MM.1S (cell line): ENCODE measurements at regions not wholly inside any gene's neighbourhood (a gene's known extent, or its start where the extent isn't known, plus 50 kb on each side); places are given as distances from the start of the nearest gene placed in this dataset.

Source experiments
- DNase-seq: peaks from one replicate; pipeline ENCODE4 v3.0.0-alpha.2; 2015
- H2AFZ ChIP-seq: fragments of 300-600 bp; sonication (generic); 2 replicates; pipeline ENCODE4 v1.6.0; 2016; ENCODE audit warnings: antibody characterized with exemption, low read length
- H3F3A ChIP-seq: fragments of 300-600 bp; sonication (generic); 2 replicates; pipeline ENCODE4 v1.6.1; 2016; ENCODE audit warnings: mild to moderate bottlenecking, antibody characterized with exemption, low read length, moderate library complexity, mixed read lengths; ENCODE audit not compliant: insufficient read depth
- H3K27ac ChIP-seq: fragments of 300-600 bp; sonication (generic); 2 replicates; pipeline ENCODE4 v1.5.1; 2016; ENCODE audit warnings: mild to moderate bottlenecking, low read length
- H3K27me3 ChIP-seq: fragments of 300-600 bp; sonication (generic); replicated peaks from 2 replicates; pipeline ENCODE4 v1.6.0; 2016; ENCODE audit warnings: low read length; ENCODE audit not compliant: insufficient read depth
- H3K36me3 ChIP-seq: fragments of 300-600 bp; sonication (generic); replicated peaks from 2 replicates; pipeline ENCODE4 v1.6.1; 2016; ENCODE audit warnings: mild to moderate bottlenecking, low read length, mixed read lengths; ENCODE audit not compliant: insufficient read depth
- H3K4me1 ChIP-seq: fragments of 300-600 bp; sonication (generic); 2 replicates; pipeline ENCODE4 v1.6.1; 2016; ENCODE audit warnings: low read length, mixed read lengths
- H3K4me2 ChIP-seq: fragments of 300-600 bp; sonication (generic); 2 replicates; pipeline ENCODE4 v1.6.0; 2016; ENCODE audit warnings: low read depth, low read length
- H3K4me3 ChIP-seq: fragments of 300-600 bp; sonication (generic); 2 replicates; pipeline ENCODE4 v1.5.1; 2016; ENCODE audit warnings: low read length, mixed read lengths
- H3K79me2 ChIP-seq: fragments of 300-600 bp; sonication (generic); 2 replicates; pipeline ENCODE4 v1.6.1; 2016; ENCODE audit warnings: mixed run types, low read length, mixed read lengths
- H3K9ac ChIP-seq: fragments of 300-600 bp; sonication (generic); 2 replicates; pipeline ENCODE4 v1.6.1; 2016; ENCODE audit warnings: low read length, mixed read lengths
- H3K9me2 ChIP-seq: fragments of 300-600 bp; sonication (generic); replicated peaks from 2 replicates; pipeline ENCODE4 v1.6.1; 2016; ENCODE audit warnings: mild to moderate bottlenecking, low read length, mixed read lengths; ENCODE audit not compliant: insufficient read depth
- H3K9me3 ChIP-seq: fragments of 300-600 bp; sonication (generic); replicated peaks from 2 replicates; pipeline ENCODE4 v1.6.1; 2016; ENCODE audit warnings: mild to moderate bottlenecking, low read length, mixed read lengths; ENCODE audit not compliant: insufficient read depth
- H4K20me1 ChIP-seq: fragments of 300-600 bp; sonication (generic); 2 replicates; pipeline ENCODE4 v1.6.1; 2016; ENCODE audit warnings: mild to moderate bottlenecking, low read length, moderate library complexity, mixed read lengths; ENCODE audit not compliant: insufficient read depth
- EZH2 ChIP-seq: fragments of 300-600 bp; sonication (generic); optimal IDR thresholded peaks from 2 replicates; pipeline ENCODE3; 2017; ENCODE audit warnings: low read depth, mild to moderate bottlenecking, antibody characterized with exemption, low read length, mixed read lengths
- EZH2phosphoT487 ChIP-seq: fragments of 300-600 bp; sonication (generic); IDR thresholded peaks from 2 replicates; pipeline ENCODE4 v1.6.1; 2018; ENCODE audit warnings: antibody characterized with exemption, low read length
- TF ChIP-seq, protein P1 (sequence below): fragments of 300-600 bp; sonication (generic); IDR thresholded peaks from 2 replicates; pipeline ENCODE4 v1.5.1; 2016; ENCODE audit warnings: antibody characterized with exemption, low read length, mixed read lengths

- Histone ChIP-seq H2AFZ (no peak overlapping the region), H3K9ac (no peak overlapping the region), H3K27me3 (no peaks in the 10 kb centered on the region), H3K79me2 (no peaks in the 10 kb centered on the region), H4K20me1 (no peaks in the 10 kb centered on the region), H3K27ac (no peak overlapping the region), H3F3A (no peaks in the 10 kb centered on the region), H3K9me3 (no peaks in the 10 kb centered on the region), H3K9me2 (no peaks in the 10 kb centered on the region), H3K36me3 (no peaks in the 10 kb centered on the region), H3K4me2 (no peak overlapping the region), H3K4me3 (no peak overlapping the region), H3K4me1 (no peaks in the 10 kb centered on the region)
- DNase-seq, result no peak
- TF ChIP-seq, protein P1, sequence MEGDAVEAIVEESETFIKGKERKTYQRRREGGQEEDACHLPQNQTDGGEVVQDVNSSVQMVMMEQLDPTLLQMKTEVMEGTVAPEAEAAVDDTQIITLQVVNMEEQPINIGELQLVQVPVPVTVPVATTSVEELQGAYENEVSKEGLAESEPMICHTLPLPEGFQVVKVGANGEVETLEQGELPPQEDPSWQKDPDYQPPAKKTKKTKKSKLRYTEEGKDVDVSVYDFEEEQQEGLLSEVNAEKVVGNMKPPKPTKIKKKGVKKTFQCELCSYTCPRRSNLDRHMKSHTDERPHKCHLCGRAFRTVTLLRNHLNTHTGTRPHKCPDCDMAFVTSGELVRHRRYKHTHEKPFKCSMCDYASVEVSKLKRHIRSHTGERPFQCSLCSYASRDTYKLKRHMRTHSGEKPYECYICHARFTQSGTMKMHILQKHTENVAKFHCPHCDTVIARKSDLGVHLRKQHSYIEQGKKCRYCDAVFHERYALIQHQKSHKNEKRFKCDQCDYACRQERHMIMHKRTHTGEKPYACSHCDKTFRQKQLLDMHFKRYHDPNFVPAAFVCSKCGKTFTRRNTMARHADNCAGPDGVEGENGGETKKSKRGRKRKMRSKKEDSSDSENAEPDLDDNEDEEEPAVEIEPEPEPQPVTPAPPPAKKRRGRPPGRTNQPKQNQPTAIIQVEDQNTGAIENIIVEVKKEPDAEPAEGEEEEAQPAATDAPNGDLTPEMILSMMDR, result no peak
- TF ChIP-seq EZH2, result no peak
- TF ChIP-seq EZH2phosphoT487, result no peak
Measured at GRCh38 chr10:3354174-3354900, 181.8 kb upstream of the PITRM1 start.

DNA sequence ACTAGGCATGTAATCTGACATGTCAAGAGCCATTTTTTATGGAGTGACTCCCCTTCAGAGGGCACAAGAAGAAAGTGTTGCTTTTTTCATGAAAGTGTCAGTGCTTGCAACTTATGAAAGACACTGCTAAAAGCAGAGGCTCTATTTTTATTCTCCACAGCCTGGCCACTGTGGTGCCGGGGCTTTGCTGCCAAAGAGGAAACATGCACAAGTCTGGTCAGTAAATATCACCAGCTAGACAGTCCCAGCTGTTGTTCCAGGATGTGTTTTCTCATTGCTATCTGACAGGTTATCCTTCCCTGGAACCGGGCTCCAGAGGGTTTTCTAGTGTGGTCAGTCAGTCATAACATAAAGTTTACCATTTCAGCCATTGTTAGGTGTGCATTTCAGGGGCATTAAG, 180.7 kb upstream of the PITRM1 start:
- no peak overlapping the region for H2AFZ ChIP-seq
- no peak overlapping the region for H3K4me3 ChIP-seq
- H3K9me2 ChIP-seq, result no peaks in the 10 kb centered on the region
- no peaks in the 10 kb centered on the region for H3K4me1 ChIP-seq
- TF ChIP-seq EZH2phosphoT487, result no peak
- no peak for TF ChIP-seq EZH2
- TF ChIP-seq, protein P1, result no peak
- H3K79me2 ChIP-seq, result no peaks in the 10 kb centered on the region
- H3K4me2 ChIP-seq, result no peak overlapping the region
- H3K9me3 ChIP-seq, result no peaks in the 10 kb centered on the region
- H3K27ac ChIP-seq, result no peak overlapping the region
- H3K36me3 ChIP-seq, result no peaks in the 10 kb centered on the region
- no peak overlapping the region for H3K9ac ChIP-seq
- DNase-seq, result no peak
- H4K20me1 ChIP-seq, result no peaks in the 10 kb centered on the region
- no peaks in the 10 kb centered on the region for H3F3A ChIP-seq
- H3K27me3 ChIP-seq, result no peaks in the 10 kb centered on the region

GRCh38 chr10:3350617-3351258, 178.2 kb upstream of the PITRM1 start:
- no peaks in the 10 kb centered on the region for H3K4me1 ChIP-seq
- TF ChIP-seq, protein P1, result no peak
- TF ChIP-seq EZH2 (no peak), EZH2phosphoT487 (no peak)
- no peak overlapping the region for H2AFZ ChIP-seq
- no peaks in the 10 kb centered on the region for H3K79me2 ChIP-seq
- H3K9me3 ChIP-seq, result no peaks in the 10 kb centered on the region
- no peaks in the 10 kb centered on the region for H3F3A ChIP-seq
- DNase-seq, result no peak
- no peaks in the 10 kb centered on the region for H4K20me1 ChIP-seq
- no peak overlapping the region for H3K4me2 ChIP-seq
- H3K36me3 ChIP-seq, result no peaks in the 10 kb centered on the region
- H3K9me2 ChIP-seq, result no peaks in the 10 kb centered on the region
- no peak overlapping the region for H3K27ac ChIP-seq
- no peak overlapping the region for H3K9ac ChIP-seq
- no peaks in the 10 kb centered on the region for H3K27me3 ChIP-seq
- no peak overlapping the region for H3K4me3 ChIP-seq
